ENCODE measurements at regions not wholly inside any gene's neighbourhood (a gene's known extent, or its start where the extent isn't known, plus 50 kb on each side); places are given as distances from the start of the nearest gene placed in this dataset.

- TF ChIP-seq CTCF (IDR thresholded peaks at IDR 0.05): no peak
- TF ChIP-seq EMX1 (CRISPR knock-in tag; IDR thresholded peaks at IDR 0.05): no peak
- TF ChIP-seq E2F5 (CRISPR knock-in tag; IDR thresholded peaks at IDR 0.05): no peak
These were observed 514.1 kb downstream of the ETNK1 start for GRCh38 chr12:23139026-23139425.
